ENCODE measurements at regions not wholly inside any gene's neighbourhood (a gene's known extent, or its start where the extent isn't known, plus 50 kb on each side); places are given as distances from the start of the nearest gene placed in this dataset.

DNA sequence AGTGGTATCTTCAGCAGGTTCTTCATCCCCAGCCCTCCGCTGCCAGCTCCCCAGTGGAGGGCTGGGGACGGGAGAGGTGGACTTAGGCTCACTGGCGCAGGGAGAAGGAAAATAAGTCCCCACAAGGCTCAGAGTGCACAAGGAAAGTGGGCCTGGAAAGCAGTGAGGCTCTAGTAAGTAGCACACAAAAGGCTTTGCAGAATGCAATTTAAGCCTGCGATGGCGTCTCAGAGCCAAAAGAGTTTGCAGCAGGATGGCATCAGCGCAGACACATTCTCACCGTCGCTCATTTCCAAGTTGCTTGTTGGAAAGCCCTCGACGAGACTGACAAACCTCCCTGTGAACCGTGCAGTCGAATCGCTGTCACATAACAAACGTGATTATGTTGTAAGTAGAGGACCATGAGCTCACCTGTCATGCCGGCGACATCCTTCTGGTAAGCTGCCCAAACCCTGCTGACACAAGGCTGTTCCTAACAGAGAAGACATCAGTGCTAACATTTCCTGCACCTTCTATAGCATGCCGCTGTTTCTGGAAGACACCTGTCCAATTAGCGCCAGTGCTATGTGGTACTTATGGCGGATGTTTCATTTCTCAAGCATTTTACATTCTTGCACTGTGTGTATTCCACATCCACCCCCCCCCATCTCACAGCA is 98.3 kb upstream of the NPVF start:
- peaks cover 18% of the 10 kb centered on the region for H3K27me3 ChIP-seq (ENCODE audit: insufficient read depth, low read length)
- ChIA-PET RAD21 (ENCODE audit: low non-redundant PET in 1 of 2, low total read pairs in 2 of 2, uncharacterized antibody in 2 of 2, unreplicated experiment in 2 of 2) (no interaction called here), POLR2A (no interaction called here), CTCF (no interaction called here)
- H4K20me1 ChIP-seq (ENCODE audit: insufficient read depth): no peaks in the 10 kb centered on the region
- H3K79me2 ChIP-seq (ENCODE audit: insufficient read depth, low read length): no peaks in the 10 kb centered on the region
- intact Hi-C loops (cut with micrococcal nuclease): no loop called here
- TF ChIP-seq, protein P1, sequence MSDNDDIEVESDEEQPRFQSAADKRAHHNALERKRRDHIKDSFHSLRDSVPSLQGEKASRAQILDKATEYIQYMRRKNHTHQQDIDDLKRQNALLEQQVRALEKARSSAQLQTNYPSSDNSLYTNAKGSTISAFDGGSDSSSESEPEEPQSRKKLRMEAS (IDR thresholded peaks at IDR 0.05): no peak
- TF ChIP-seq ELF1 (IDR thresholded peaks at IDR 0.05; ENCODE audit: borderline replicate concordance, low read depth) (no peak), JUND (IDR thresholded peaks at IDR 0.05) (no peak), ZFX (IDR thresholded peaks at IDR 0.05) (no peak), EZH2 (IDR thresholded peaks at IDR 0.05) (no peak), TCF7L2 (IDR thresholded peaks at IDR 0.05; ENCODE audit: borderline replicate concordance, extremely low read depth, insufficient read depth, insufficient read length) (no peak), CEBPB (IDR thresholded peaks at IDR 0.05; ENCODE audit: low read depth) (no peak), SRF (IDR thresholded peaks at IDR 0.05; ENCODE audit: low read depth) (no peak), ZNF274 (IDR thresholded peaks at IDR 0.05; ENCODE audit: low read depth, low read length) (no peak), YY1 (IDR thresholded peaks at IDR 0.05; ENCODE audit: extremely low read depth, insufficient replicate concordance, low read depth, low read length) (no peak), CBX3 (IDR thresholded peaks at IDR 0.05; ENCODE audit: low read depth) (no peak), FOSL1 (IDR thresholded peaks at IDR 0.05; ENCODE audit: low read depth) (no peak), POLR2AphosphoS5 (IDR thresholded peaks at IDR 0.05; ENCODE audit: low read depth, low read length) (no peak), EZH2phosphoT487 (IDR thresholded peaks at IDR 0.05; ENCODE audit: borderline replicate concordance) (no peak)
- TF ChIP-seq, protein P2, sequence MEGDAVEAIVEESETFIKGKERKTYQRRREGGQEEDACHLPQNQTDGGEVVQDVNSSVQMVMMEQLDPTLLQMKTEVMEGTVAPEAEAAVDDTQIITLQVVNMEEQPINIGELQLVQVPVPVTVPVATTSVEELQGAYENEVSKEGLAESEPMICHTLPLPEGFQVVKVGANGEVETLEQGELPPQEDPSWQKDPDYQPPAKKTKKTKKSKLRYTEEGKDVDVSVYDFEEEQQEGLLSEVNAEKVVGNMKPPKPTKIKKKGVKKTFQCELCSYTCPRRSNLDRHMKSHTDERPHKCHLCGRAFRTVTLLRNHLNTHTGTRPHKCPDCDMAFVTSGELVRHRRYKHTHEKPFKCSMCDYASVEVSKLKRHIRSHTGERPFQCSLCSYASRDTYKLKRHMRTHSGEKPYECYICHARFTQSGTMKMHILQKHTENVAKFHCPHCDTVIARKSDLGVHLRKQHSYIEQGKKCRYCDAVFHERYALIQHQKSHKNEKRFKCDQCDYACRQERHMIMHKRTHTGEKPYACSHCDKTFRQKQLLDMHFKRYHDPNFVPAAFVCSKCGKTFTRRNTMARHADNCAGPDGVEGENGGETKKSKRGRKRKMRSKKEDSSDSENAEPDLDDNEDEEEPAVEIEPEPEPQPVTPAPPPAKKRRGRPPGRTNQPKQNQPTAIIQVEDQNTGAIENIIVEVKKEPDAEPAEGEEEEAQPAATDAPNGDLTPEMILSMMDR (IDR thresholded peaks at IDR 0.05 in 2 of 3, conservative IDR thresholded peaks at IDR 0.05 in 1 of 3; ENCODE audit: borderline replicate concordance in 1 of 3, insufficient read depth in 1 of 3, low read depth in 2 of 3, low read length in 2 of 3): no peak
- TF ChIP-seq, protein P3, sequence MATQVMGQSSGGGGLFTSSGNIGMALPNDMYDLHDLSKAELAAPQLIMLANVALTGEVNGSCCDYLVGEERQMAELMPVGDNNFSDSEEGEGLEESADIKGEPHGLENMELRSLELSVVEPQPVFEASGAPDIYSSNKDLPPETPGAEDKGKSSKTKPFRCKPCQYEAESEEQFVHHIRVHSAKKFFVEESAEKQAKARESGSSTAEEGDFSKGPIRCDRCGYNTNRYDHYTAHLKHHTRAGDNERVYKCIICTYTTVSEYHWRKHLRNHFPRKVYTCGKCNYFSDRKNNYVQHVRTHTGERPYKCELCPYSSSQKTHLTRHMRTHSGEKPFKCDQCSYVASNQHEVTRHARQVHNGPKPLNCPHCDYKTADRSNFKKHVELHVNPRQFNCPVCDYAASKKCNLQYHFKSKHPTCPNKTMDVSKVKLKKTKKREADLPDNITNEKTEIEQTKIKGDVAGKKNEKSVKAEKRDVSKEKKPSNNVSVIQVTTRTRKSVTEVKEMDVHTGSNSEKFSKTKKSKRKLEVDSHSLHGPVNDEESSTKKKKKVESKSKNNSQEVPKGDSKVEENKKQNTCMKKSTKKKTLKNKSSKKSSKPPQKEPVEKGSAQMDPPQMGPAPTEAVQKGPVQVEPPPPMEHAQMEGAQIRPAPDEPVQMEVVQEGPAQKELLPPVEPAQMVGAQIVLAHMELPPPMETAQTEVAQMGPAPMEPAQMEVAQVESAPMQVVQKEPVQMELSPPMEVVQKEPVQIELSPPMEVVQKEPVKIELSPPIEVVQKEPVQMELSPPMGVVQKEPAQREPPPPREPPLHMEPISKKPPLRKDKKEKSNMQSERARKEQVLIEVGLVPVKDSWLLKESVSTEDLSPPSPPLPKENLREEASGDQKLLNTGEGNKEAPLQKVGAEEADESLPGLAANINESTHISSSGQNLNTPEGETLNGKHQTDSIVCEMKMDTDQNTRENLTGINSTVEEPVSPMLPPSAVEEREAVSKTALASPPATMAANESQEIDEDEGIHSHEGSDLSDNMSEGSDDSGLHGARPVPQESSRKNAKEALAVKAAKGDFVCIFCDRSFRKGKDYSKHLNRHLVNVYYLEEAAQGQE (IDR thresholded peaks at IDR 0.05; ENCODE audit: low read depth): no peak
- TF ChIP-seq, protein P4, sequence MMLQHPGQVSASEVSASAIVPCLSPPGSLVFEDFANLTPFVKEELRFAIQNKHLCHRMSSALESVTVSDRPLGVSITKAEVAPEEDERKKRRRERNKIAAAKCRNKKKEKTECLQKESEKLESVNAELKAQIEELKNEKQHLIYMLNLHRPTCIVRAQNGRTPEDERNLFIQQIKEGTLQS (IDR thresholded peaks at IDR 0.05): no peak
- TF ChIP-seq, protein P5, sequence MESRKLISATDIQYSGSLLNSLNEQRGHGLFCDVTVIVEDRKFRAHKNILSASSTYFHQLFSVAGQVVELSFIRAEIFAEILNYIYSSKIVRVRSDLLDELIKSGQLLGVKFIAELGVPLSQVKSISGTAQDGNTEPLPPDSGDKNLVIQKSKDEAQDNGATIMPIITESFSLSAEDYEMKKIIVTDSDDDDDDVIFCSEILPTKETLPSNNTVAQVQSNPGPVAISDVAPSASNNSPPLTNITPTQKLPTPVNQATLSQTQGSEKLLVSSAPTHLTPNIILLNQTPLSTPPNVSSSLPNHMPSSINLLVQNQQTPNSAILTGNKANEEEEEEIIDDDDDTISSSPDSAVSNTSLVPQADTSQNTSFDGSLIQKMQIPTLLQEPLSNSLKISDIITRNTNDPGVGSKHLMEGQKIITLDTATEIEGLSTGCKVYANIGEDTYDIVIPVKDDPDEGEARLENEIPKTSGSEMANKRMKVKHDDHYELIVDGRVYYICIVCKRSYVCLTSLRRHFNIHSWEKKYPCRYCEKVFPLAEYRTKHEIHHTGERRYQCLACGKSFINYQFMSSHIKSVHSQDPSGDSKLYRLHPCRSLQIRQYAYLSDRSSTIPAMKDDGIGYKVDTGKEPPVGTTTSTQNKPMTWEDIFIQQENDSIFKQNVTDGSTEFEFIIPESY (IDR thresholded peaks at IDR 0.05; ENCODE audit: extremely low read depth, insufficient replicate concordance, low read length): no peak
- no peaks in the 10 kb centered on the region for H3K36me3 ChIP-seq (ENCODE audit: control insufficient read depth in 1 of 2, insufficient read depth in 2 of 2, low read length in 2 of 2)
- no peak overlapping the region for H2AFZ ChIP-seq (ENCODE audit: low read depth, low read length, poor library complexity, severe bottlenecking)
- ATAC-seq: no peak
- no peak overlapping the region for H3K27ac ChIP-seq (ENCODE audit: low read depth, low read length)
- no peaks in the 10 kb centered on the region for H3K9me3 ChIP-seq (ENCODE audit: control insufficient read depth in 1 of 2, insufficient read depth in 1 of 2, low read depth in 1 of 2, low read length in 2 of 2)
- H3K4me2 ChIP-seq (ENCODE audit: low read length): no peak overlapping the region
- H3K4me3 ChIP-seq (replicated peaks in 1 of 2; ENCODE audit: low read depth in 1 of 2, low read length in 2 of 2): no peak overlapping the region
- no TSS peak for BruUV-seq (replicated peaks)
- H3K9me2 ChIP-seq (ENCODE audit: insufficient read depth): no peaks in the 10 kb centered on the region
- no peak overlapping the region for H3K9ac ChIP-seq (ENCODE audit: low read length)
- no peak for DNase-seq (ENCODE audit: low read depth, low spot score)
- no peaks in the 10 kb centered on the region for H3K4me1 ChIP-seq (ENCODE audit: control insufficient read depth in 1 of 2, insufficient read depth in 2 of 2, low read length in 2 of 2)

Measured in HCT116 (cell line).